ENCODE measurements at regions not wholly inside any gene's neighbourhood (a gene's known extent, or its start where the extent isn't known, plus 50 kb on each side); places are given as distances from the start of the nearest gene placed in this dataset.

DNA sequence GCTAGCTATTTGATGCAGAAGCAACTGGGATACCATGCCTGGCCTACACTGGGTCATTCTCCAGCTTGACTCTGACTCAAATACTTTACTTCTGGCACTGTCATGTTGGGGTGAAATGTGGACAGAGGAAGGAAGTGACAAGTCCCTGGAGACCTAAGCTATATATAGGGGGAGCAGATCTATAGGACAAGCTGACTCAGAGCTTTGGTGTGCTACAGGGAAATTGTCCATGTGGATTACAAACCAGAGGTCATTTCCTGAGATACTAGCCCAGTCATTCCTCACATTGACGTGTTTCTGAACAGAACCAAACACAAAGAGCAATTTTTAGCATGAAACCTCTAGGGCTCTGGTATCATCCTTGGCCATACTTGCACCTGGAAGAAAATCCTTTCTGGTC lies 531.6 kb upstream of the CLINT1 start:
- TF ChIP-seq, protein P1, sequence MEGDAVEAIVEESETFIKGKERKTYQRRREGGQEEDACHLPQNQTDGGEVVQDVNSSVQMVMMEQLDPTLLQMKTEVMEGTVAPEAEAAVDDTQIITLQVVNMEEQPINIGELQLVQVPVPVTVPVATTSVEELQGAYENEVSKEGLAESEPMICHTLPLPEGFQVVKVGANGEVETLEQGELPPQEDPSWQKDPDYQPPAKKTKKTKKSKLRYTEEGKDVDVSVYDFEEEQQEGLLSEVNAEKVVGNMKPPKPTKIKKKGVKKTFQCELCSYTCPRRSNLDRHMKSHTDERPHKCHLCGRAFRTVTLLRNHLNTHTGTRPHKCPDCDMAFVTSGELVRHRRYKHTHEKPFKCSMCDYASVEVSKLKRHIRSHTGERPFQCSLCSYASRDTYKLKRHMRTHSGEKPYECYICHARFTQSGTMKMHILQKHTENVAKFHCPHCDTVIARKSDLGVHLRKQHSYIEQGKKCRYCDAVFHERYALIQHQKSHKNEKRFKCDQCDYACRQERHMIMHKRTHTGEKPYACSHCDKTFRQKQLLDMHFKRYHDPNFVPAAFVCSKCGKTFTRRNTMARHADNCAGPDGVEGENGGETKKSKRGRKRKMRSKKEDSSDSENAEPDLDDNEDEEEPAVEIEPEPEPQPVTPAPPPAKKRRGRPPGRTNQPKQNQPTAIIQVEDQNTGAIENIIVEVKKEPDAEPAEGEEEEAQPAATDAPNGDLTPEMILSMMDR (conservative IDR thresholded peaks at IDR 0.05; ENCODE audit: low read depth, low read length) = no peak
- no peak for DNase-seq (ENCODE audit: low read depth)
- no peak overlapping the region for H3K4me3 ChIP-seq (ENCODE audit: low read depth, low read length)

DNA sequence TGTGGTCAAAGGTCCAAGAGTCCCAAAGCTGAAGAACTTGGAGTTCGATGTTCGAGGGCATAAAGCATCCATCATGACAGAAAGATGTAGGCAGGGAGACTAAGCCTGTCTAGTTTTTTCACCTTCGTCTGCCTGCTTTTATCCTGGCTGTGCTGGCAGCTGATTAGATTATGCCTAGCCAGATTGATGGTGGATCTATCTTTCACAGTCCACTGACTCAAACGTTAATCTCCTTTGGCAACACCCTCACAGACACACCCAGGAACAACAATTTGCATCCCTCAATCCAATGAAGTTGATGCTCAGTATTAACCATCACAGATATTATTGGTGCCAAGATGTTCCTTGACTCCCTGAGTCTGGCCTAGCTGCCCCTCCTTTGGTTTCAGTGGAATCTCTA lies 530.8 kb upstream of the CLINT1 start:
- TF ChIP-seq, protein P1 (conservative IDR thresholded peaks at IDR 0.05; ENCODE audit: low read depth, low read length) = no peak
- no peak overlapping the region for H3K4me3 ChIP-seq (ENCODE audit: low read depth, low read length)
- no peak for DNase-seq (ENCODE audit: low read depth)

- DNase-seq (ENCODE audit: low read depth) = peak; percentile 63
- TF ChIP-seq, protein P1 (conservative IDR thresholded peaks at IDR 0.05; ENCODE audit: low read depth, low read length) = no peak
- no peak overlapping the region for H3K4me3 ChIP-seq (ENCODE audit: low read depth, low read length)
These were observed 529.1 kb upstream of the CLINT1 start for GRCh38 chr5:158388021-158388420.

GRCh38 chr5:158387499-158387898 lies 528.6 kb upstream of the CLINT1 start:
- DNase-seq (ENCODE audit: low read depth) = peak; percentile 51
- TF ChIP-seq, protein P1 (conservative IDR thresholded peaks at IDR 0.05; ENCODE audit: low read depth, low read length) = no peak
- H3K4me3 ChIP-seq (ENCODE audit: low read depth, low read length) = no peak overlapping the region

DNA sequence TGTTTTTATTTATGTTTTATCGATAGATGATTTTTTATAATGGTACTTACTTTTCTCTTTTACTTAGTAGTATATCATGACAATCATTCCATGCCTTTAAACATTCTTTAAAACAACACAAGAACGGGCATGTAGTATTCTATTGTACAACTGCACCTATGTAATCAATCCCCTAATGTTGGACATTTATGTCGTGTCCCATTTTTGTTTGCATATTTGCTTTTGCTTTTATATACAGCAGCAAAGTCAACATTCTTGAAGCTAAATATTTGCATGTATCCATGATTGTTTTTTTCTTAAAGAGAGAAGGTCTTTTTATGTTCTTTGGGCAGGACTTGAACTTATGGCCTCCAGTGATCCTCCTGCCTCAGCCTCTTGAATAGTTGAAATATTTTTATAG lies 527.0 kb upstream of the CLINT1 start:
- no peak overlapping the region for H3K4me3 ChIP-seq (ENCODE audit: low read depth, low read length)
- TF ChIP-seq, protein P1 (conservative IDR thresholded peaks at IDR 0.05; ENCODE audit: low read depth, low read length) = no peak
- no peak for DNase-seq (ENCODE audit: low read depth)

DNA sequence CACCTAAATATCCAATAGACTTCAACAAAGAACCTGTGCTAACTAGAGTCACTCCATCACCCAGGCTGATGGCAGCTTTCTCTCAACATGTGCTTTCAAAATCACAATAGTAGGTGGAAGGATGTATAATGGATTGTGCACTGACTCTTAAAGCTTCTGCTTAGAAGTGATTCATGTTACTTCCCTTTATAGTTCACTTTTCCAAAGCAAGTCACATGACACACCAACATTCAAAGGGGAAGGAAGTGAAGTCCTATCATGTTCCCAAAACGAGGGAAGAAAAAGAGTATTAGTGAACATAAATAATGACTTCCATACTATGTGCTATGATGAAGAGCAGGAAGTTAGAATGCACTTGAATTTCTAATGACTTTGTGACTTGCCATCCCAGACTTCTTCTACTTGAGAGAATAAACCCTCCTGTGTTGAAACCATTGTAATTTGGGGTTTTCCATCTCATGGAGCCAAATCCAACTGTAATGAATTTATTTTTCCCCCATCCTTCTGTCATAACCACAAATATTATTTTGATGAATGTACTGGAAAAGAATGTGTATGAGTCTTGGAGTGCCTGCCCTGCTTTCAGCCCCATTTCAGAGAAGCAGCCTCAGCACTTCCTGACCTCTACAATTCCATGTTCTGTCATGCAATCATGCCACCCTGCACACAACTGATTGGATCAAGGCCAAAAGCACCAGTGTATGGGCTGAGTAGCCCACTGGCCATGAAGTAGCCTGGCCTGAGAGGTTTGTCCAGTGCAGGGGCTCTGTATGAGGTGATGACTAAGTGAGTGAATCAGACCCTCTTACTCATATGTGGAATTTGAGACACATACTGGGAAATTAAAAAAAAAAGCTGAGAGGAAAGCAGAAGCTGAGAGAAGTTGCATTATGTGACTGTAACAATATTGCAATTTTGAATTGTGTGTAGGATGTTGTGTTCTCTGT lies 525.9 kb upstream of the CLINT1 start:
- peak; percentile 87 for DNase-seq (ENCODE audit: low read depth)
- H3K4me3 ChIP-seq (ENCODE audit: low read depth, low read length) = no peak overlapping the region
- TF ChIP-seq, protein P1 (conservative IDR thresholded peaks at IDR 0.05; ENCODE audit: low read depth, low read length) = no peak

- no peak overlapping the region for H3K4me3 ChIP-seq (ENCODE audit: low read depth, low read length)
- no peak for DNase-seq (ENCODE audit: low read depth)
- TF ChIP-seq, protein P1 (conservative IDR thresholded peaks at IDR 0.05; ENCODE audit: low read depth, low read length) = no peak
These were observed 524.5 kb upstream of the CLINT1 start for GRCh38 chr5:158383486-158383885.
